Hepatocyte (in vitro differentiated cells): ENCODE measurements at regions not wholly inside any gene's neighbourhood (a gene's known extent, or its start where the extent isn't known, plus 50 kb on each side); places are given as distances from the start of the nearest gene placed in this dataset.
A peak's percentile ranks its signal among the peaks of the same experiment; 100 is the strongest.
"Not testable (repeated sequence)": the region's sequence is repeated elsewhere in the genome, so short reads cannot be mapped to it uniquely, and the experiment has no call there.

Source experiments
- DNase-seq: peaks from one replicate; pipeline ENCODE4 v3.0.0-alpha.2; 2016; ENCODE audit warnings: low spot score
- H2AFZ ChIP-seq: fragments of 200-600 bp; sonication (generic); 2 replicates; pipeline ENCODE4 v1.6.0; 2016; ENCODE audit warnings: antibody characterized with exemption, mild to moderate bottlenecking
- H3K27ac ChIP-seq: fragments of 200-600 bp; sonication (generic); 2 replicates; pipeline ENCODE4 v1.5.1; 2016; ENCODE audit warnings: mild to moderate bottlenecking
- H3K27me3 ChIP-seq: fragments of 200-600 bp; sonication (generic); 2 replicates; pipeline ENCODE4 v1.6.1; 2016
- H3K36me3 ChIP-seq: fragments of 200-600 bp; sonication (generic); replicated peaks from 2 replicates; pipeline ENCODE4 v1.5.1; 2016; ENCODE audit warnings: low read depth; ENCODE audit not compliant: insufficient read depth
- H3K4me1 ChIP-seq: fragments of 200-600 bp; sonication (generic); 2 replicates; pipeline ENCODE4 v1.5.1; 2016; ENCODE audit warnings: mild to moderate bottlenecking, moderate library complexity; ENCODE audit not compliant: insufficient read depth
- H3K4me2 ChIP-seq: fragments of 200-600 bp; sonication (generic); 2 replicates; pipeline ENCODE4 v1.6.0; 2016
- H3K4me3 ChIP-seq: fragments of 200-600 bp; sonication (generic); 2 replicates; pipeline ENCODE4 v1.5.1; 2016; ENCODE audit warnings: mild to moderate bottlenecking
- H3K79me2 ChIP-seq: fragments of 200-600 bp; sonication (generic); 2 replicates; pipeline ENCODE4 v1.6.0; 2017; ENCODE audit warnings: mild to moderate bottlenecking
- H3K9me2 ChIP-seq: fragments of 200-600 bp; sonication (generic); replicated peaks from 2 replicates; pipeline ENCODE4 v1.6.0; 2017; ENCODE audit warnings: mild to moderate bottlenecking; ENCODE audit not compliant: insufficient read depth
- H3K9me3 ChIP-seq: fragments of 200-600 bp; sonication (generic); 2 replicates; pipeline ENCODE4 v1.5.1; 2016; ENCODE audit warnings: low read depth, mild to moderate bottlenecking
- H4K20me1 ChIP-seq: fragments of 200-600 bp; sonication (generic); 2 replicates; pipeline ENCODE4 v1.6.0; 2016; ENCODE audit warnings: mild to moderate bottlenecking; ENCODE audit not compliant: insufficient read depth, poor library complexity, severe bottlenecking
- CTCF ChIP-seq: fragments of 200-600 bp; sonication (generic); IDR thresholded peaks from 2 replicates; pipeline ENCODE4 v1.5.1; 2016; ENCODE audit warnings: antibody characterized with exemption, mild to moderate bottlenecking; ENCODE audit not compliant: poor library complexity
- EZH2 ChIP-seq: fragments of 200-600 bp; sonication (generic); IDR thresholded peaks from 2 replicates; pipeline ENCODE4 v1.6.1; 2016; ENCODE audit warnings: antibody characterized with exemption, mild to moderate bottlenecking, borderline replicate concordance
- EZH2phosphoT487 ChIP-seq: fragments of 200-600 bp; sonication (generic); IDR thresholded peaks from one replicate; pipeline ENCODE4 v1.6.1; 2018; ENCODE audit warnings: antibody characterized with exemption, mild to moderate bottlenecking, low read depth, moderate library complexity; ENCODE audit not compliant: unreplicated experiment, severe bottlenecking
- WGBS: methylation state at CpG from one replicate; pipeline ENCODE4 v1.1.6; 2016; ENCODE audit warnings: low lambda C conversion rate; ENCODE audit errors: missing lambda C conversion rate; 5-methylcytosine and 5-hydroxymethylcytosine counted together

GRCh38 chr1:234820597-234820996, 210.6 kb upstream of the IRF2BP2 start:
- no peaks in the 10 kb centered on the region for H3K79me2 ChIP-seq
- H3K9me2 ChIP-seq: no peaks in the 10 kb centered on the region
- WGBS: 92% methylated on average over 1 of the region's 1 CpG
- no peaks in the 10 kb centered on the region for H4K20me1 ChIP-seq
- no peak overlapping the region for H3K4me2 ChIP-seq
- no peaks in the 10 kb centered on the region for H3K36me3 ChIP-seq
- H3K9me3 ChIP-seq: no peaks in the 10 kb centered on the region
- no peak overlapping the region for H2AFZ ChIP-seq
- TF ChIP-seq EZH2phosphoT487 (no peak), EZH2 (no peak), CTCF (no peak)
- DNase-seq: no peak
- H3K27ac ChIP-seq: no peak overlapping the region
- no peak overlapping the region for H3K4me3 ChIP-seq
- H3K4me1 ChIP-seq: peaks cover 4% of the 10 kb centered on the region
- H3K27me3 ChIP-seq: no peaks in the 10 kb centered on the region

- not testable (repeated sequence) for H2AFZ ChIP-seq, H3K9me2 ChIP-seq, H3K36me3 ChIP-seq, H3K4me2 ChIP-seq, H3K9me3 ChIP-seq, DNase-seq, H3K27me3 ChIP-seq, H3K79me2 ChIP-seq, H3K4me1 ChIP-seq, H4K20me1 ChIP-seq, H3K4me3 ChIP-seq, H3K27ac ChIP-seq
- 98% methylated on average over 6 of the region's 7 CpGs for WGBS
These were observed 209.9 kb upstream of the IRF2BP2 start for GRCh38 chr1:234819845-234820244.

GRCh38 chr1:234818040-234818387, 208.0 kb upstream of the IRF2BP2 start:
- H3K79me2 ChIP-seq, H4K20me1 ChIP-seq, H3K36me3 ChIP-seq, H2AFZ ChIP-seq, H3K9me2 ChIP-seq, DNase-seq, H3K4me3 ChIP-seq, H3K27me3 ChIP-seq, H3K9me3 ChIP-seq, H3K4me2 ChIP-seq, H3K4me1 ChIP-seq: not testable (repeated sequence)
- H3K27ac ChIP-seq: peak overlapping the region; percentile 86
- WGBS: 80% methylated on average over 2 of the region's 5 CpGs

- H2AFZ ChIP-seq, H3K4me1 ChIP-seq, H3K9me3 ChIP-seq, H3K36me3 ChIP-seq, H3K79me2 ChIP-seq, H4K20me1 ChIP-seq, H3K9me2 ChIP-seq, H3K4me3 ChIP-seq, H3K4me2 ChIP-seq, H3K27me3 ChIP-seq: not testable (repeated sequence)
- DNase-seq: peak; percentile 73
- WGBS: 42% methylated on average over 11 of the region's 11 CpGs
- H3K27ac ChIP-seq: peak overlapping the region; percentile 86
These were observed 207.5 kb upstream of the IRF2BP2 start for GRCh38 chr1:234817313-234818039.

- not testable (repeated sequence) for H3K9me2 ChIP-seq, H3K27me3 ChIP-seq, H2AFZ ChIP-seq, H3K79me2 ChIP-seq, H3K36me3 ChIP-seq, H3K4me3 ChIP-seq, H3K4me1 ChIP-seq, H4K20me1 ChIP-seq, H3K9me3 ChIP-seq, H3K4me2 ChIP-seq, DNase-seq
- peak overlapping the region; percentile 86 for H3K27ac ChIP-seq
- 46% methylated on average over 6 of the region's 7 CpGs for WGBS
These were observed 206.9 kb upstream of the IRF2BP2 start for GRCh38 chr1:234816864-234817263.

- DNase-seq, H4K20me1 ChIP-seq, H3K9me2 ChIP-seq, H3K27me3 ChIP-seq, H2AFZ ChIP-seq, H3K4me3 ChIP-seq, H3K4me2 ChIP-seq, H3K36me3 ChIP-seq, H3K9me3 ChIP-seq, H3K79me2 ChIP-seq, H3K4me1 ChIP-seq: not testable (repeated sequence)
- WGBS: 57% methylated on average over 20 of the region's 26 CpGs
- H3K27ac ChIP-seq: peak overlapping the region; percentile 89
These were observed 206.3 kb upstream of the IRF2BP2 start for GRCh38 chr1:234816186-234816851.

- H3K36me3 ChIP-seq, H3K9me2 ChIP-seq, H3K27me3 ChIP-seq, H3K4me3 ChIP-seq, H3K79me2 ChIP-seq, H3K9me3 ChIP-seq, H4K20me1 ChIP-seq, DNase-seq, H2AFZ ChIP-seq, H3K4me2 ChIP-seq, H3K4me1 ChIP-seq: not testable (repeated sequence)
- 50% methylated on average over 7 of the region's 7 CpGs for WGBS
- H3K27ac ChIP-seq: peak overlapping the region; percentile 89
These were observed 205.4 kb upstream of the IRF2BP2 start for GRCh38 chr1:234815295-234815815.

GRCh38 chr1:234814235-234814634, 204.3 kb upstream of the IRF2BP2 start:
- H4K20me1 ChIP-seq, H3K4me1 ChIP-seq, H3K9me2 ChIP-seq, H3K4me3 ChIP-seq, DNase-seq, H3K9me3 ChIP-seq, H3K36me3 ChIP-seq, H3K27me3 ChIP-seq, H2AFZ ChIP-seq, H3K4me2 ChIP-seq, H3K79me2 ChIP-seq: not testable (repeated sequence)
- 76% methylated on average over 3 of the region's 7 CpGs for WGBS
- H3K27ac ChIP-seq: peak overlapping the region; percentile 69
